ENCODE measurements at regions not wholly inside any gene's neighbourhood (a gene's known extent, or its start where the extent isn't known, plus 50 kb on each side); places are given as distances from the start of the nearest gene placed in this dataset.

GRCh38 chr5:82802954-82803353 lies 274.2 kb downstream of the TMEM167A start:
- no peak for TF ChIP-seq CTCF (conservative IDR thresholded peaks at IDR 0.05; ENCODE audit: low read depth, low read length)
- no peak for TF ChIP-seq EZH2 (IDR thresholded peaks at IDR 0.05; ENCODE audit: borderline replicate concordance, low read depth, low read length, poor library complexity, severe bottlenecking)
- H3K27ac ChIP-seq (ENCODE audit: low read depth, low read length, poor library complexity, severe bottlenecking) = no peak overlapping the region
- H3K9me3 ChIP-seq (ENCODE audit: low read depth, low read length, poor library complexity, severe bottlenecking) = no peaks in the 10 kb centered on the region
- no peak for DNase-seq (ENCODE audit: low spot score)
- H3K4me3 ChIP-seq (ENCODE audit: low read depth, low read length, poor library complexity, severe bottlenecking) = no peak overlapping the region
- ChIA-PET CTCF (no interaction called here), POLR2A (ENCODE audit: low non-redundant PET) (no interaction called here)
- no peaks in the 10 kb centered on the region for H3K27me3 ChIP-seq (replicated peaks; ENCODE audit: insufficient read depth, low read depth, low read length, poor library complexity)
- no TSS peak for BruUV-seq (replicated peaks)
- no peaks in the 10 kb centered on the region for H3K4me1 ChIP-seq (ENCODE audit: insufficient read depth, low read length, poor library complexity, severe bottlenecking)
- H3K36me3 ChIP-seq (ENCODE audit: insufficient read depth, low read length, poor library complexity, severe bottlenecking) = no peaks in the 10 kb centered on the region
- intact Hi-C loops (cut with micrococcal nuclease; ENCODE audit: unreplicated experiment) = no loop called here

DNA sequence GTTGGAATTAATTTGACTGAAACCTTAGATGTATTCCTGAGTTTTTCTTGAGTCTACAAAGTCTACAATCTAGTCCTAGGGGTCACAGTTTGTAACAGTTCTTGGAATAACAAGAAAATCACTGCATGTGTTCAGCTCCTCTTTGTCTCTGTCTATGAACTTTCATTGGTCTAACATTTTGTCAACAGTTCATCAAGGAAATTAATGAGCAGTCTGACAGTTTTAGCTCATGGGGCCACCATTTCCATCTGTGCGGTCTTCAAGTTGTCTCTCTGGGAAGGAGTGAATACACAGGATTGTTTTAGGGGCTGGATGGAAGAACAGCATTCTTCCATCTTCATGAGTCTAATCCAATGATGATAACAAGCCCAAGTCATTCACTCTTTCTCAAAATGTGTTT lies 276.4 kb downstream of the TMEM167A start:
- Histone ChIP-seq H3K4me1 (ENCODE audit: insufficient read depth, low read length, poor library complexity, severe bottlenecking) (no peaks in the 10 kb centered on the region), H3K36me3 (ENCODE audit: insufficient read depth, low read length, poor library complexity, severe bottlenecking) (no peaks in the 10 kb centered on the region), H3K27me3 (replicated peaks; ENCODE audit: insufficient read depth, low read depth, low read length, poor library complexity) (no peaks in the 10 kb centered on the region), H3K9me3 (ENCODE audit: low read depth, low read length, poor library complexity, severe bottlenecking) (no peaks in the 10 kb centered on the region), H3K4me3 (ENCODE audit: low read depth, low read length, poor library complexity, severe bottlenecking) (no peak overlapping the region), H3K27ac (ENCODE audit: low read depth, low read length, poor library complexity, severe bottlenecking) (no peak overlapping the region)
- ChIA-PET CTCF (no interaction called here), POLR2A (ENCODE audit: low non-redundant PET) (no interaction called here)
- TF ChIP-seq EZH2 (IDR thresholded peaks at IDR 0.05; ENCODE audit: borderline replicate concordance, low read depth, low read length, poor library complexity, severe bottlenecking) = no peak
- TF ChIP-seq CTCF (conservative IDR thresholded peaks at IDR 0.05; ENCODE audit: low read depth, low read length) = no peak
- intact Hi-C loops (cut with micrococcal nuclease; ENCODE audit: unreplicated experiment) = no loop called here
- DNase-seq (ENCODE audit: low spot score) = no peak
- BruUV-seq (replicated peaks) = no TSS peak

- CTCF ChIA-PET = no interaction called here
- H3K36me3 ChIP-seq (ENCODE audit: insufficient read depth, low read length, poor library complexity, severe bottlenecking) = no peaks in the 10 kb centered on the region
- H3K9me3 ChIP-seq (ENCODE audit: low read depth, low read length, poor library complexity, severe bottlenecking) = no peaks in the 10 kb centered on the region
- no peak overlapping the region for H3K4me3 ChIP-seq (ENCODE audit: low read depth, low read length, poor library complexity, severe bottlenecking)
- intact Hi-C loops (cut with micrococcal nuclease; ENCODE audit: unreplicated experiment) = no loop called here
- DNase-seq (ENCODE audit: low spot score) = no peak
- TF ChIP-seq EZH2 (IDR thresholded peaks at IDR 0.05; ENCODE audit: borderline replicate concordance, low read depth, low read length, poor library complexity, severe bottlenecking) = no peak
- TF ChIP-seq CTCF (conservative IDR thresholded peaks at IDR 0.05; ENCODE audit: low read depth, low read length) = 0 out of 2 replicates have a peak, but pooled peaks have one; percentile 29
- POLR2A ChIA-PET (ENCODE audit: low non-redundant PET) = no interaction called here
- no peaks in the 10 kb centered on the region for H3K27me3 ChIP-seq (replicated peaks; ENCODE audit: insufficient read depth, low read depth, low read length, poor library complexity)
- BruUV-seq (replicated peaks) = no TSS peak
- H3K27ac ChIP-seq (ENCODE audit: low read depth, low read length, poor library complexity, severe bottlenecking) = no peak overlapping the region
- no peaks in the 10 kb centered on the region for H3K4me1 ChIP-seq (ENCODE audit: insufficient read depth, low read length, poor library complexity, severe bottlenecking)
Observed at GRCh38 chr5:82799361-82800077, 277.7 kb downstream of the TMEM167A start.

Measured in A673 (cell line).